GM18511 (cell line): ENCODE measurements at regions not wholly inside any gene's neighbourhood (a gene's known extent, or its start where the extent isn't known, plus 50 kb on each side); places are given as distances from the start of the nearest gene placed in this dataset.
A peak's percentile ranks its signal among the peaks of the same experiment; 100 is the strongest.
"Not testable (repeated sequence)": the region's sequence is repeated elsewhere in the genome, so short reads cannot be mapped to it uniquely, and the experiment has no call there.

Source experiments
- ATAC-seq: cut with Tn5 transposase; IDR thresholded peaks from one replicate; pipeline ENCODE4 v1.9.1; 2021; ENCODE audit warnings: mild to moderate bottlenecking, moderate library complexity; ENCODE audit not compliant: unreplicated experiment

GRCh38 chr4:183044924-183045640 is 54.0 kb upstream of the WWC2 start:
- not testable (repeated sequence) for ATAC-seq

- no peak for ATAC-seq
These were observed 60.6 kb upstream of the WWC2 start for GRCh38 chr4:183038436-183038835.

- ATAC-seq, result no peak
These were observed 63.2 kb upstream of the WWC2 start for GRCh38 chr4:183035726-183036415.

GRCh38 chr4:183035256-183035655 is 63.8 kb upstream of the WWC2 start:
- ATAC-seq, result no peak

- no peak for ATAC-seq
These were observed 68.2 kb upstream of the WWC2 start for GRCh38 chr4:183030823-183031222.

GRCh38 chr4:183030309-183030708 is 68.7 kb upstream of the WWC2 start:
- no peak for ATAC-seq

GRCh38 chr4:183029365-183029764 is 69.7 kb upstream of the WWC2 start:
- no peak for ATAC-seq

GRCh38 chr4:183026701-183027100 is 72.4 kb upstream of the WWC2 start:
- ATAC-seq, result no peak

GRCh38 chr4:183022617-183023016 is 76.4 kb upstream of the WWC2 start:
- no peak for ATAC-seq

- no peak for ATAC-seq
These were observed 81.1 kb upstream of the WWC2 start for GRCh38 chr4:183017962-183018361.

GRCh38 chr4:183014361-183015084 is 84.5 kb upstream of the WWC2 start:
- no peak for ATAC-seq

- ATAC-seq, result no peak
These were observed 85.4 kb upstream of the WWC2 start for GRCh38 chr4:183013730-183014002.

- ATAC-seq, result no peak
These were observed 86.0 kb upstream of the WWC2 start for GRCh38 chr4:183012879-183013729.

- no peak for ATAC-seq
These were observed 87.7 kb upstream of the WWC2 start for GRCh38 chr4:183011213-183011907.

- ATAC-seq, result no peak
These were observed 90.6 kb upstream of the WWC2 start for GRCh38 chr4:183008492-183008891.

- not testable (repeated sequence) for ATAC-seq
These were observed 87.2 kb upstream of the DCTD start for GRCh38 chr4:183004370-183004769.

- ATAC-seq, result no peak
These were observed 77.0 kb upstream of the DCTD start for GRCh38 chr4:182994171-182994570.

GRCh38 chr4:182978152-182978827 is 61.1 kb upstream of the DCTD start:
- ATAC-seq, result peak; percentile 70

GRCh38 chr4:182975806-182976205 is 58.6 kb upstream of the DCTD start:
- ATAC-seq, result peak; percentile 61

- no peak for ATAC-seq
These were observed 56.8 kb upstream of the DCTD start for GRCh38 chr4:182973941-182974340.
